NCI-H2029 treated with DMSO at 0.1 percent for 48 hours (cell line): ENCODE measurements at regions not wholly inside any gene's neighbourhood (a gene's known extent, or its start where the extent isn't known, plus 50 kb on each side); places are given as distances from the start of the nearest gene placed in this dataset.

Experiments
- DNase-seq: peaks from one replicate; lab custom pipeline; 2025; lab: John Stamatoyannopoulos, UW

DNA sequence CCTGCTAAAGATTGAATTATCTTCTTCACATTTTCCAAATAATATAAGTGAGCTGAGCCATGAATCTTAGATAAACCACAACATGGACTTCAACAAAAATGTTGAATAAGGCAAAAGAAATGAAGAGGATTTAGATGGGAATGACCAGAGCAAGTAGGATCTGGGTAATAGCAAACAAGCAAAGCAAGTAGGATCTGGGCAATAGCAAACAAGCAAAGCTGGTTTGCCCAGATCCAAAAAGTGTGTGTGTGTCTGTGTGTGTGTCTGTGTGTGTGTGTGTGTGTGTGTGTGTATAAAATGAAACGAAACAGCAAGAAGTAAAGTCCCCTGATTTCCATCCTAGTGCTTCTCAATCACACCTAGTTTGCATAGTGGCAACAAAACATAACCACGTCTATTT lies 549.1 kb downstream of the RERGL start:
- DNase-seq: no peak

GRCh38 chr12:17528394-17528793 lies 561.6 kb downstream of the RERGL start:
- DNase-seq: no peak

GRCh38 chr12:17527021-17527420 lies 563.0 kb downstream of the RERGL start:
- no peak for DNase-seq

DNA sequence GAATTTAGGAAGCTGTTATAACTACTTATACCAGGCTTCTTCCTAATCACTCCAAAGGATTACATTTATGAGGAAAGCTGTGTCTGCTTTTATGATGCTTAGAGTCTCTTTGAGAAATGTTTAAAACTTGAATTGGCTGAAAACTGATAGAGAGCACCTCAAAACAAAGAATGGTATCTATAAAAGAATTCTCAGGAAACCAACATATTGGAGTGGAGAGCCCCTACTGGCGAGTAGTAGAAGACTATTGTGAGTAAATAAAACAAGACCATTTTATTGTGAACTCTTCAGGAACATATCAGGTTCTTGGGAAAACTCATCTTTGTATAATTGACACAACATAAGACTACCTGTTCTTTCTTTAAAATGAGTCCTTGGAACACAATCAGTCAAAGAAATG lies 578.6 kb downstream of the RERGL start:
- DNase-seq: no peak

DNA sequence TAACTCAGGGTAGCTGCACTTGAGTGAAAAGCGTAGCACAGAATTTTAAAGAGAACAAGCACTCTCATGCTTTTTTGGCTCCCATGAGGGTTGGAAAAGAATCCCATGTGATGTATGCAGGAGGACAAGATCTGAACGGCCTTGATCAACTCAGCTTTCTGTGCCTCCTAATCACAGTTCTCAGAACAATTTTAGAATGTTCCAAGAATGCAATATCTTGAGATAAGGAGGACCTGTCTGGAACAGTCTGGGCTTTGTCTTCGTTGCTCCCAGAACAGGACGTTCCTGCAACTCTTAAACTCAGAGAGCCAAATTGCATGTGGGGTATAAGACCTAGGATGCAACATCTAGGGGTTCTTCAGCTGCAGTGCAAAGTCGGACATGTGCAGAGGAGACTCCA lies 582.7 kb downstream of the RERGL start:
- no peak for DNase-seq

DNA sequence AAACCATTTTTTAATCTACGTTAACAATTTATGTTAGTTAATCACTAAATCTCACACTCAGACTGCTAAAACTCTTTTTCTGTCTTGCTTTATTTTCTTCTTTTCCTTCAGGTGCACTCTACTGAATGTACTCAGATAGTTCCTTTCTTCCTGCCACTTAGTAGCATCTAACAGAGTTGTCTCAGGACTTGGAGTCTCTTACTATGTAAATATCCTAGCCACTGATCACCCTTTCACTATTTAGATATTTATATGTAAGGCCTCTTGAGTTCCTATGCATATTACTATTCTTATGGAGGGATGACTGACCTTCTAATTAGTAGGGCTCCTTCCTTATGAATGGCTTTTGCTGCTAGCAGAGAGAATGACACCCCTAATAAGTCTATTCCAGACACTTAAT lies 586.3 kb downstream of the RERGL start:
- no peak for DNase-seq

- DNase-seq: no peak
These were observed 600.5 kb downstream of the RERGL start for GRCh38 chr12:17489452-17489851.

DNA sequence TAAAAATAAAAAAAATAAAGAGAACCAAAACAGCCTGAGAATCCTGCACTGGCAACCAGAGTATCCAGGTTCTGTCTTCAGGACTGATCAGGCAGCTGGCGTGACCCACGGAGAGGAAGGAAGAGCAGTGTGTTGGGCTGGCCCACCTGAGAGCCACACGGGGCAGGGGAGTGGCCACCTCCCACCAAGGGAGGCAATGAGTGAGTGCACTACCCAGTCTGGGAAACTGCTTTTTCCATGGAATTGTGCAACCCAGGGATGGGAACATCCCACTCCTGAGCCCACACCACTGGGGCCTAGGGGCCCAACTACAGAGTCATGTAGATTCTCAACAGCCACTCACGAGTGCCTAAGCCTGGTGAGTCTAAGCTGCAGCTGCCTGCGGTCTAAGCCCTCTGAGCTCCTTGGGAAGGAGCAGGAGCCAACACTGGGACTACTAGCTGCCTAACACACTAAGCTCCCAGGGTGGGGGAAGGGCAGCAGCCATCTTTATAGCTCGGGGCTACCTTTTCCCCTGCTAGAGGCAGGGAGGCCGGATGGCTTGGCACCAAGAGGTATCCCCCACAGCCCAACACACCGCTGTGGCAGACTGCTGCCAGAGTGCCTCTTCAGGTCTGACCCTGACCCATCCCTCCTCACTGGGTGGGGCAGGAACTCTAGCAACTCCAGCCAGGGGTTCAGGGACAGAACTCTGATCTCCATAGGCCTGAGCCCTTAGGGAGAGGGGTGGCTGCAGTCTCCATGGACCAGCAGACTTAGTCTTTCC lies 610.9 kb downstream of the RERGL start:
- no peak for DNase-seq

DNA sequence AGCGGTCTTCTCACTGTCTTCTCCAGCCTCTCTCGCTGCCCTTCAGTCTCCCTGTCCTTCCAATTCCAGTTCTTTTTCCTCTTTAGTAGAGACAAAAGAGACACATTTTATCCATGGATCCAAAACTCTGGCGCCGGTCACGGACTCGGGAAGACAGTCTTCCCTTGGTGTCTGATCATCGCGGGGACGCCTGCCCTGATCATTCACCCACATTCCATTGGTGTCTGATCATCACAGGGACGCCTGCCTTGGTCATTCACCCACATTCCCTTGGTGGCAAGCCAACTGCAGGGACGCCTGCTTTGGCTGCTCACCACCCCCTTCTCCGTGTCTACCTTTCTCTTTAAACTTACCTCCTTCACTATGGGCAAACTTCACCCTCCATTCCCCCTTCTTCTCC lies 619.5 kb downstream of the RERGL start:
- no peak for DNase-seq

DNA sequence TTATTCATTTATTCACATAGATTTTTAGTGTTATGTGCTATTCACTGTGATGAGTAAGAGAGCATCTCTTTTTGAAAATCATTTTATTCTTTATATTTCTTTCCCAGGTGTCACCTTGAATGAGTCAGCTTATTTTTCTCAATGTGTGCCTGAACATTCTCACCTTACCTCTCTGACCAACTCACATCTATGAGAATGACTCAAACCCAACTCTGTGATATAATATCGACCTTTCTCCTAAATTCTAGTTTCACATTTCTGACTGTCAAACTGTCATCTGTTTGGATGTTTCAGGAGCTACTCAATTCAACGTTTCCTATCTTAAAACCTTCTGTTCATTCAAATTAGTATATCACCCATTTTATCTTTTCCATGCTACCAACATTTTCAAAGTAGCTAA lies 630.8 kb downstream of the RERGL start:
- no peak for DNase-seq

- DNase-seq: no peak
These were observed 633.5 kb downstream of the RERGL start for GRCh38 chr12:17456486-17456885.

- DNase-seq: no peak
These were observed 651.9 kb downstream of the RERGL start for GRCh38 chr12:17438141-17438540.

- no peak for DNase-seq
These were observed 673.2 kb downstream of the RERGL start for GRCh38 chr12:17416748-17417147.

- DNase-seq: no peak
These were observed 675.4 kb downstream of the RERGL start for GRCh38 chr12:17414596-17414995.

- no peak for DNase-seq
These were observed 678.3 kb downstream of the RERGL start for GRCh38 chr12:17411662-17412061.

DNA sequence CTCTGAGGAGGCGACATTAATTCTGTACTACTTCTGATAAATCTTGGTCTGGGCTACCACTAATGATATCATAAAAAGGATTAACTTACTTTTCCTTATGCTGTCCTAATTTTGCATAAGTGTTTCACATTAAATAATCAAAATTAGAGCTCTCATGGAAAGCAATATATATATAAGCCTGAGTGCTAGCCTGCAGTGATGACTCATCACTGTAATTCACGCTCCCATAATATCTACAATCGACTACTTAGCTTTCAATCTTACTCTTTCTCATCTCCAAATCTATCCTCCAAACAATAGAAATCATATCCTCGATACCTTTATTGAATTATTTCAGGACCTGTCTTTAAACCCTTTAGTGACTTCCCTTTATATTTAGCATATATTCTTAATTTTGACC lies 701.3 kb downstream of the RERGL start:
- DNase-seq: no peak

- DNase-seq: no peak
These were observed 706.7 kb downstream of the RERGL start for GRCh38 chr12:17383321-17383720.

DNA sequence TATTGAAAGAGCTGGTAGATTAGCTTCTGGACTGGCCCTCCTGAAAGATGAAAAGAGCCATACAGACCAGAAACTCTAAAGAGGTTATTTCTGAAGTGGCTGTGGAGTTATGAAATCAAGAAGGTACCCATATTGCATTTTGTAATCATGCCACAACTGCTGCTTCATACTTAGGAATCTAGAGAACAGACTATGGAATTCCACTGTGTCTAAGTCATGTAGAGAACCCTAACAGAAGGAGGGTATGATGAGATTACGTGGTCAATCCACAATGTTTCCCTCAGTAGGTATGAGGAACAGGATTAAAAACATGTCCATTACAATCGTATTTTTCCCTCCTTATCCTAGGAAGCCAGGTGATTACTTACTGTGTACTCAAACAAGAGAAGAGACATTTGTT lies 708.8 kb downstream of the RERGL start:
- DNase-seq: no peak

- DNase-seq: no peak
These were observed 717.5 kb downstream of the RERGL start for GRCh38 chr12:17372508-17372907.

DNA sequence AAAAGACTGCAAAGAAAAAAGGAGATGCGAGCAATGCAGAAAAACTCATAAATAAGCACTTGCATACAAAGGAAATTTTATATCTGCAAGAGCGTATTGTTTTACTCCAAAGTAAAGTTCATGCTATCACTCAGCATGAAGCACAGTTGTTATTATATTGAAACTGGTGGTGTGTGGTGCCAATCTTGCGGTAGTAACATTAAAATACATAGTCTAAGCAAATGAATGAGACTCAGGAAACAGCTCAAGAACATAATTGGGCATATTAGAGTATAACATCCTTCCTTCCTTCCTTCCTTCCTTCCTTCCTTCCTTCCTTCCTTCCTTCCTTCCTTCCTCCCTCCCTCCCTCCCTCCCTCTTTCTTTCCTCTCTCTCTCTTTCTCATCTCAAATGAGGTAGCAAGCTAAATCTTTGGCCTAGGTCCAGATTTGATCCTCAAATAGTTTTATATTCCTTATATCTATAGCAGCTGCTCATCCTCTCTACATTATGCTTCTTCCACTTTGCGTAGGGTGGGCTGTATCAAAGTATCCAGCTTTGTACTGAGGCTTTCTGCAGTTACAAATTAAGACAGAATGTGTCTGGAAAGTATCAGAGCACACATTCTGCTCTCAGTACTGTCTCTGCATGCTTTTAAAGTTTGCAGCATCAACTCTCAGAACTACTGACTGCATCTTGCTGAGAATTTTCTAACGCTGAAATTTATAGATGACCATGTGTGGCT lies 718.3 kb downstream of the RERGL start:
- no peak for DNase-seq

- no peak for DNase-seq
These were observed 719.4 kb downstream of the RERGL start for GRCh38 chr12:17370621-17371020.

DNA sequence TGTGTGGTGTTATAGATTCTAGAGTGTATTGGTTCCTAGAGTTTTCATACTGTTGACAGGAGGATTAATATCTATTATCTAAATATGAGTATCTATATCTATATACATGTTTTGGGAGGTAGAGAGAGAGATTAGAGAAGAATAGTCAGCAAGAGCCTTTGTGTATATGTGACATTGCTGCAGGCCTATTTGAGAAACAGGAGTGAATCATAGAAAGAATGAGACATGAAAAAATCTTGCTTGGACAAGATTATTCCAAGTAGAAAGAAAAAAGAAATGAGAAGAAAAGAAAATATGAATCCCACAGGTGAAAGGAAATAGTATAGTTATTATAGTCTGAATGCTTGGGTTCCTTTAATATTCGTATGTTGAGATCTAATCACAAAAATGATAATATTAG lies 720.4 kb downstream of the RERGL start:
- no peak for DNase-seq

GRCh38 chr12:17361224-17361623 lies 728.8 kb downstream of the RERGL start:
- no peak for DNase-seq

DNA sequence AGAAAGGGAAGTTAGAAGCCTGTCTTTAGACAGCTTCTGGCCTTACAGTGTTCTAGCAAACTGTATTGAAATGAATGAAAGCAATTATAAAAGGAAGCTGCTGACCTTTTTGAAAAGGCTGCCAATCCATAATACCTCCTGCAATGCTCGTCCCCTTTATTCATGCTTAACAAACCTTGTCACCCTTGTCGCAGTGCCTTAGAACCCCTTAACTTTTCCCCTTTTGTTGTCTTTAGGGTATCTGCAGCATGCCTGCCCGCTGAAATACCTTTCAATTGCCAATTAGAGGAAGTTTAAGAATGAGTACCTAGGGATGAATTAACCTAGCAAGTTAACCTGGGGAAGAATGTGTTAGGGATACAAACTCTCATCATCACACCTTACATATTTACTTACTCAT lies 731.2 kb downstream of the RERGL start:
- DNase-seq: no peak
